SK-N-SH treated with all-trans-retinoic acid at 6 μM for 48 hours (cell line): ENCODE measurements at regions not wholly inside any gene's neighbourhood (a gene's known extent, or its start where the extent isn't known, plus 50 kb on each side); places are given as distances from the start of the nearest gene placed in this dataset.

Experiments
- ARNTL ChIP-seq: fragments of 450-650 bp; formaldehyde crosslinking; IDR thresholded peaks from 2 replicates; pipeline ENCODE4 v1.5.0; 2020; ENCODE audit warnings: low read depth, mild to moderate bottlenecking, moderate library complexity, borderline replicate concordance
- CREB5 ChIP-seq: fragments of 250-450 bp; sonication (Bioruptor Pico); IDR thresholded peaks from 2 replicates; pipeline ENCODE4 v1.5.1; 2020; ENCODE audit warnings: low read depth, mild to moderate bottlenecking, moderate library complexity
- ISL1 ChIP-seq: fragments of 250-450 bp; sonication (Bioruptor Pico); IDR thresholded peaks from 2 replicates; pipeline ENCODE4 v2.1.2; 2022; ENCODE audit warnings: mild to moderate bottlenecking, moderate library complexity
- OSR1 ChIP-seq: fragments of 250-450 bp; sonication (Bioruptor Pico); IDR thresholded peaks from 2 replicates; pipeline ENCODE4 v1.8.0; 2022; ENCODE audit warnings: moderate library complexity, mild to moderate bottlenecking, inconsistent platforms
- PPARA ChIP-seq: fragments of 250-450 bp; sonication (Bioruptor Pico); IDR thresholded peaks from 2 replicates; pipeline ENCODE4 v1.5.0; 2020; ENCODE audit warnings: mild to moderate bottlenecking, borderline replicate concordance
- RARB ChIP-seq: fragments of 250-450 bp; sonication (Bioruptor Pico); IDR thresholded peaks from 2 replicates; pipeline ENCODE4 v1.8.0; 2021; ENCODE audit warnings: mild to moderate bottlenecking, moderate library complexity
- TOX ChIP-seq: fragments of 250-450 bp; sonication (Bioruptor Pico); IDR thresholded peaks from 2 replicates; pipeline ENCODE4 v1.8.0; 2021; ENCODE audit warnings: mild to moderate bottlenecking, moderate library complexity, borderline replicate concordance
- ZFP3 ChIP-seq: fragments of 250-450 bp; sonication (Bioruptor Pico); IDR thresholded peaks from 2 replicates; pipeline ENCODE4 v1.5.0; 2020; ENCODE audit warnings: mild to moderate bottlenecking, moderate library complexity
- ZFP30 ChIP-seq: fragments of 450-650 bp; formaldehyde crosslinking; IDR thresholded peaks from 2 replicates; pipeline ENCODE4 v1.5.0; 2022; ENCODE audit warnings: mild to moderate bottlenecking, moderate library complexity
- ZNF565 ChIP-seq: fragments of 450-650 bp; formaldehyde crosslinking; conservative IDR thresholded peaks from 2 replicates; pipeline ENCODE4 v1.5.0; 2020; ENCODE audit warnings: low read depth, mild to moderate bottlenecking, moderate library complexity
- ZNF8 ChIP-seq: fragments of 450-650 bp; formaldehyde crosslinking; IDR thresholded peaks from 2 replicates; pipeline ENCODE4 v1.5.0; 2020; ENCODE audit warnings: mild to moderate bottlenecking, moderate library complexity
- TF ChIP-seq, protein P1 (sequence below): fragments of 250-450 bp; sonication (Bioruptor Pico); IDR thresholded peaks from 2 replicates; pipeline ENCODE4 v1.5.1; 2021; ENCODE audit warnings: mild to moderate bottlenecking, moderate library complexity

- no peak for TF ChIP-seq PPARA (CRISPR knock-in tag)
- TF ChIP-seq ZNF565 (CRISPR knock-in tag): no peak
- TF ChIP-seq ZNF8: no peak
- no peak for TF ChIP-seq RARB (CRISPR knock-in tag)
- no peak for TF ChIP-seq ZFP30 (CRISPR knock-in tag)
- no peak for TF ChIP-seq TOX (CRISPR knock-in tag)
- no peak for TF ChIP-seq OSR1
- TF ChIP-seq ZFP3 (CRISPR knock-in tag): no peak
- TF ChIP-seq, protein P1, sequence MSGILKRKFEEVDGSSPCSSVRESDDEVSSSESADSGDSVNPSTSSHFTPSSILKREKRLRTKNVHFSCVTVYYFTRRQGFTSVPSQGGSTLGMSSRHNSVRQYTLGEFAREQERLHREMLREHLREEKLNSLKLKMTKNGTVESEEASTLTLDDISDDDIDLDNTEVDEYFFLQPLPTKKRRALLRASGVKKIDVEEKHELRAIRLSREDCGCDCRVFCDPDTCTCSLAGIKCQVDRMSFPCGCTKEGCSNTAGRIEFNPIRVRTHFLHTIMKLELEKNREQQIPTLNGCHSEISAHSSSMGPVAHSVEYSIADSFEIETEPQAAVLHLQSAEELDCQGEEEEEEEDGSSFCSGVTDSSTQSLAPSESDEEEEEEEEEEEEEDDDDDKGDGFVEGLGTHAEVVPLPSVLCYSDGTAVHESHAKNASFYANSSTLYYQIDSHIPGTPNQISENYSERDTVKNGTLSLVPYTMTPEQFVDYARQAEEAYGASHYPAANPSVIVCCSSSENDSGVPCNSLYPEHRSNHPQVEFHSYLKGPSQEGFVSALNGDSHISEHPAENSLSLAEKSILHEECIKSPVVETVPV (CRISPR knock-in tag): no peak
- TF ChIP-seq CREB5 (CRISPR knock-in tag): no peak
- no peak for TF ChIP-seq ARNTL (CRISPR knock-in tag)
- no peak for TF ChIP-seq ISL1 (CRISPR knock-in tag)
These were observed 111.8 kb downstream of the KIF26A start for GRCh38 chr14:104250175-104250574.
